ENCODE measurements at regions not wholly inside any gene's neighbourhood (a gene's known extent, or its start where the extent isn't known, plus 50 kb on each side); places are given as distances from the start of the nearest gene placed in this dataset.
A peak's percentile ranks its signal among the peaks of the same experiment; 100 is the strongest.
"Not testable (repeated sequence)": the region's sequence is repeated elsewhere in the genome, so short reads cannot be mapped to it uniquely, and the experiment has no call there.

DNA sequence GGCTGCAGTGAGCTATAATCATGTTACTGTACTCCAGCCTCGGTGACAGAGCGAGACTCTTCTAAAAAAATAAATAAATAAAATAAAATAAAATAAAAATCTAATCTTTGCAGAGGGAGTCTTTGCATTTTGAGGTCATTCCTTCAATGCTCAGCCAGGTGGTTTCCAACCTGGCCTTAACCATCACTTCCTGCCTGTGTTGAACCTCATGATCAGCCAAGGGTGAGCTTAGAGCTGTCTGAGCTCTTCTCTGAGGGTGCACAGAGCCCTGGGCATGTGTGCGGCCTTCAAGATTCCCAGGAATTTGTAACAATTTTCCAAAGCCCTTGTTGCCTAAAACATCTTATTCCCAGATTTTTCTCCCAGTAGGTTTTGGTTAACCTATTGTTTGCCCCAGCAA, 94.3 kb downstream of the KCNJ12 start:
- not testable (repeated sequence) for DNase-seq

- no peak for DNase-seq
These were observed 94.7 kb downstream of the KCNJ12 start for GRCh38 chr17:21470861-21471260.

DNA sequence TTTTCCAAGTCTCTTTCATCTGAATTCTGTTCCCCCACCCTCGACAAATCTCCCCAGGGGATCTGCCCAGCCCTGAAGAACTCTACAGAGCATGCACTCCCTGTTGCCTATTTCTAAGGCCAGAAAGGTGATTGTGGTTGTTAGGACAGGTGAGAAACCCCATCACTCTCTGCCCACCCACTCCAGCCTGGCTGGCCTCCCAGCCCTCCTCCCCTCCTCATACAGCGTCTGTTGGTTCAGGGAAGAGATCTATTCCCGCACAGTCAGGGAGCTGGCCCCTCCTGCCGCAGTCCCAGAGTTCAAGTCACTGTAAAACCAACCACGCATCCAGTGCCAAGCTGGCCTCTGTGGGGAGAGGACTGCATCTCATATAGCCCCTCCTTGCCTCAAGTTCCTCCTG, 98.7 kb downstream of the KCNJ12 start:
- DNase-seq = no peak

DNA sequence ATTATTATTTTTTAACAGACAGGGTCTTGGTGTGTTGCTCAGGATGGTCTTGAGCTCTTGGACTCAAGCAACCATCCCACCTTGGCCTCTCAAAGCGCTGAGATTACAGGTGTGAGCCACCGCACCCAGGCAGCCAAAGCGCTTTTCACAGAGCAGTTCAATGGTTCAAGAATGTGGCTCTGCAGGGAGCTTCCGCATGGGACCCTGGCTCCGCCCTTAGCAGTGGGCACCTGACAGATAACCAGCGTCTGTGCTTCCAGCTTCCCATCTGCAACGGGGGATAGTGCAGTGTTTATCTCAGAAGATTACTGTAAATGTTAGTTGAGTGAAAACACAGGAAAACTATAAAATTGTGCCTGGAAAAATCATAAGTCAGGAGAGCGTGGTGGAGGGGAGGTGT, 99.4 kb downstream of the KCNJ12 start:
- no peak for DNase-seq

DNA sequence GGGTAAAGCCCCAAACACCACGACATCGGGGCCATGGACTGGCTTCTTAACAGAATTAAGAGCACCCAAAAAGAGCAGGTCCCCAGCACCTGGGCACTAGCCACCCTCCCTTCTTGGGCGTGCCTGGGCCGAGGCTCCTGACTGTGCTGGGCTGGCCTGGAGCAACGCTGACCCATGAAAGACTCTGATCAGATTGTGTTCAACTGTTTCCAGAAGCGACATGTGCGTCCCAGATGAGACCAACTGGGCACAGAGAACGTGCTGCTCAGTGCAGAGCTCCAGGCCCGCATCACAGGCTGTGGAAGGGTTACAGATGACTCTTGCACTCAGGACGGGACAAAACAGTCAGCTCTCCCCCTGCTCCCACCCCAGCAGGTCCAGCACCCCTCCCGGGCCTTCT, 100.7 kb downstream of the KCNJ12 start:
- no peak for DNase-seq

- DNase-seq = no peak
These were observed 106.2 kb downstream of the KCNJ12 start for GRCh38 chr17:21482189-21482865.

- not testable (repeated sequence) for DNase-seq
These were observed 111.9 kb downstream of the KCNJ12 start for GRCh38 chr17:21488043-21488442.

DNA sequence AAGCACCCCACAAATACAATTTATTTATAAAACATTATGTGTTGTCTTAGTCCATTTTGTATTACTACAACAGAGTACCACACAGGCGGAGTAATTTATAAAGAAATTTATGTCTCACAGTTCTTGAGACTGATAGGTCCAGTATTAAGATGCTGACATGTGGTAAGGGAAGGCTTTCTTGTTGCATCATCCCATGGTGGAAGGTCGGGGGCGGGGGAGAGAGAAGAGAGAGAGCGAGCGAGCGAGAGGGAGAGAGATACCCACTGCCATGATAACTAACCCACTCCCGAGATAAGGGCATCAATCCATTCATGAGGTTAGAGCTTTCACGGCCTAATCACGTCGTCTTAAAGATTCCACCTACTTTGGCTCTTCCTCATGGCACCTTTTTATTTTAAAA, 117.8 kb downstream of the KCNJ12 start:
- no peak for DNase-seq

- no peak for DNase-seq
These were observed 119.1 kb downstream of the KCNJ12 start for GRCh38 chr17:21495281-21495680.

DNA sequence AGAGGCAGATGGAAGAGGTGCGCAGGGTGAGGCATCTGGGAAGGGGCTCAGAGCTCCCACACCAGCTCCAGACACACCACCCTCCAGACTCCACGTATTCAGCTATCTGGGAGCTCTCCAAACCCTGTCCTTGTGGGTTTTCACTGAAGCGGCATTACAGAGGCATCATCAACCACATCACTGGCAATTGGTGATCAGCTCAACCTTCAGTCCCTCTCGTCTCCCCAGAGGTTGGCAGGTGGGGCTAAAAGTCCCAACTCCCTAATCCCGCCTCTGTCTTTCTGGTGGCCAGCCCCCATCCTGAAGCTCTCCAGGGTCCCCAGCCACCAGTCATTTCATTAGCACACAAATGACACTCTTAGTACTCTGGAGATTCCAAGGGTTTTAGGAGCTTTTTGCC, 123.9 kb downstream of the KCNJ12 start:
- DNase-seq = no peak

DNA sequence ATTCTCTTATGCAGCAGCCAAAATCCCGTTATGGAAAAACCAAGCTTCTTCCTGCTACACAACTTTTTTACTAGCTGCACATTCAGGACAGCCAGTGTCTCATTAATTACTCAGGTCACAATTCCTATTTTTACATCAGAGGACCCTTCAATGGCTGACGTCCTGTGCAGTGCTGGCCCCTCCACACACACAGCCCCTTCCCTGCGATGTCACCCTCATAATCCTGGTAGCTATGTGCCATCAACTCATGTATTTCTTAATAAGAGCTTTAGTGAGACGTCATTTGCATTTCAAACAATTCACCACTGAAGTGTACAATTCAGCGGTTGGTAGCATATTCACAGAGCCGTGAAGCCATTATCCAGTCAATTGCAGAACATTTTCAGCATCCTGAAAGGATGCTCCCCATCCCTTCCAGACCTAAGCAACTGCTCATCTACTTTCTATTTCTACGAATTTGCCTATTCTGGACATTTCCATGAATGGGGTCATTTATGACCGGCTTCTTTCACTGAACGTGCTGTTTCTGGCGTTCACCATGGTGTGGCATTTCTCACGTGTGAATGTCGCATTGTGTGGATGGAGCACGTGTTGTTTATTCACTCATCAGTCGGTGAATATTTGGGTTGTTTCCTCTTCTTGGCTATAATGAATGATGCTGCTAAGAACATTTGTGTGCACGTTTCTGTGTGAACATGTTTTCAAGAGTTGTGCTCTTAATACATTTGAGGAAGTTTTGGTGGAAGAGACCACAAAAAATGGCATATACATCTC, 126.0 kb downstream of the KCNJ12 start:
- not testable (repeated sequence) for DNase-seq

- no peak for DNase-seq
These were observed 130.0 kb downstream of the KCNJ12 start for GRCh38 chr17:21505819-21506815.

- DNase-seq = not testable (repeated sequence)
These were observed 131.6 kb downstream of the KCNJ12 start for GRCh38 chr17:21507806-21508205.

DNA sequence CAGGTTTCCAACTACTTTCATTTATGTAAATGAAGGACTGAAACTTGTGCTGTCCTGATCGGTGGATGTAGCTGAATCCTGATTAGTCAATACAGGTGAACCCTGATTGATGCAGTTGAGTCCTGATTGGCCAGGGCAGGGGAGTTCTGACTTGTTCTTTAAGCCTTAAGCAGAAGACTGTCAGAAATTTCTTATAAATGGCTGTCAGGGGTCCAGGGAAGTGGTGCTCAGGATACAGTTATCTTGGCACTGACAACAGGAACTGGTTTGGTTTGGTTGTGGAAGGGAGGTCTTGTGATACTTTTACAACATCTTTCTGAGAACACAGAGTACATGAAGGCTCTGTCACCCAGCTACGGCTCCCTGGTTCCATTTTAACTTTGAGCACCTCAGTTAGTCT, 132.1 kb downstream of the KCNJ12 start:
- DNase-seq = no peak

- DNase-seq = not testable (repeated sequence)
These were observed 133.2 kb downstream of the KCNJ12 start for GRCh38 chr17:21509356-21509755.

- DNase-seq = no peak
These were observed 134.7 kb downstream of the KCNJ12 start for GRCh38 chr17:21510686-21511362.

DNA sequence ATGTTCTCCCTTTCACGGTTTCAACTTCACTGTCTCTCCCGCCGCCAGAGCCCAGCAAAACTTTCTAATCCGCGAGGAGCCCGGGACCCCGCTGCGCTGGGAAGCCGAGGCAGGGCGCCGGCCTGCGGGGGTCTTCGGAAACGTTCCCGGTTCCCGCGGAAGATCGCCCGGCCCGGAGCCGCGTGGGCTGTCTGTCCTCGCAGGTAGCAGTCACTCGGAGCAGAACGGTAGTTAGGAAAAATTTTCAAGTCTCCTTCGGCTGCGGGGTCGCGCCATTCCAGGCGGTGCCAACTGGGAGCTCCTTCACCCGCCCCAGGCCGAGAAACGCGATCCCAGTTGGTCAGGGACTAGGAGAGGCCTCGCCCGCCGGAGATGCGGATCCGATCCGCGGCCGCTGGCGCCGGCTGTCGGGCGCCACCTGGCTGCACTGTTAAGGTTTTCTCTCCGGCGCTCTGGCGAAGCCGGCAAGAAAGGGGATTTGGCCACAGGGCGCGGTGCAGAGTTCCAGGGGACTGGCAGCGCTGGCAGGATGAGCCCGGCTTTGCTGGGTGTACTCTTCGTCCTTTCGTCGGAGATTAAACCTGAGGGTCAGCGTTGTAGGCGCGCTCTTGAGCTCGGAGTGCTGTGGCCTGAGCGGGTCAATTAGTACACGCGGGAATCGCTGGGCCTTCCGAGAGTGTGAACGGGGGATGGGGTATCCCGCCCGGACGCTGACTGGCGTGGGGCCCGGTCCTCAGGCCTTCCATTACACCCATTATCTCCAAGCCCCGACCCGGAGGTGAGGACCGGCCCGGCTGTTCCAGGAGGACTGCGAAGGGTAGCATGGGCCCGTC, 135.4 kb downstream of the KCNJ12 start:
- DNase-seq = peak; percentile 80

DNA sequence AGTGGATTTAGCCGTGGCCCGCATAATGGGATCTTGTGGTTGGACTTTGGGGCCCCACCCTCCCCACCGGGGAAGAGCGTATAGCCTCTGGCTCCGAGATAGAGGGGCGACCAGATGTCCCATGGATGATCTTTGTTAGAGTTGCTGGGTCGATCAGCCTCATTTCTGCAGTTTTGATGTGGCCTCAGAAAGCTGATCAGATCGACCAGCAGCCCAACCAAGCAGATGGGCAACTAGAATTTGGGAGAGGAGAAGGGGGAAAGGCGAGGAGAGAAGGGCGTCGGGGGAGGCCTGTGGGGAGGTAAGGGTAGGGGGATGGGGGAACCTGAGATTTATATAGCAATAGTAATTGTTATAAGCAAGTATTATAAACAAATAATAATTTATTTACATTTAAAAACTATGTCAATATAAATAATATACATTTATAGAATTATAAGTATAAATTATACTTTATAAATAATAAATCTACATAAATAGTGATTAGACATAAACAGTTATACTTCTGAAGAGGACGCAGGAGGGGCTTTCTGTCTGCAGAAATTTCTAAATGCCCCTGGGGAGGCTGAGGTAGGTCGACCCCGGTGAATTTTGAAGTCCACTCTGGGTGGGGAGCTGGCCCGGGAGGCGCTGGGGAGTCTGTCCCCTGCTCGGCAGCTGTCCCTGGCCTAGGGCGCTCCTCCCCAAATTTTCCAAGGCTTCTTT, 136.3 kb downstream of the KCNJ12 start:
- no peak for DNase-seq

GRCh38 chr17:21513012-21513570, 136.9 kb downstream of the KCNJ12 start:
- peak; percentile 51 for DNase-seq

DNA sequence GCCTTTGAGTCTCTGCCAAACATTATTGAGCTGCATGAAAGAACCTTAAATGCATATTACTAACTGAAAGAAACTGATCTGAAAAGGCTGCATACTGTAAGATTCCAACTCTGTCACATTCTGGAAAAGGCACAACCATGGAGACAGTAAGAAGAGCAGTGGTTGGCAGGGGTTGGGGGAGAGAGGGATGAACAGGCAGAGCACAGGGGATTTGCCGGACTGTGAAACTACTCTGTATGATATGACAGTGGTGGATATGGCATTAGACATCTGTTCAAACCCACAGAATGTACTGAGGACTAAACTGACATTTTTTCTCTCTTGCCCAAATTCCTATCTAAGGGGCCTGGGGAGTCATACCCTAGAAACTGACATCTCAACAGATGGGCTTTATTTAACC, 138.4 kb downstream of the KCNJ12 start:
- DNase-seq = not testable (repeated sequence)
